Ovary (tissue), 3 donors: ENCODE measurements at regions not wholly inside any gene's neighbourhood (a gene's known extent, or its start where the extent isn't known, plus 50 kb on each side); places are given as distances from the start of the nearest gene placed in this dataset.

Experiments used
- EP300 ChIP-seq: sonication (generic); formaldehyde crosslinking; IDR thresholded peaks from one replicate; pipeline ENCODE4 v1.6.1; 2017; ENCODE audit warnings: antibody characterized with exemption
- POLR2A ChIP-seq: fragments of 450-650 bp; IDR thresholded peaks from one replicate; pipeline ENCODE4 v1.6.1; 2017; ENCODE audit warnings: antibody characterized with exemption, mild to moderate bottlenecking, moderate library complexity
- TF ChIP-seq, protein P1 (sequence below), 3 donors: fragments of 450-650 bp in 2 of 3; fragments of 200-600 bp in 1 of 3; IDR thresholded peaks; one replicate each; pipeline versions ENCODE4 v1.5.1 to v1.8.0; 2016 to 2022; ENCODE audit warnings: antibody characterized with exemption in 3 of 3, mild to moderate bottlenecking in 1 of 3
- donor health status: DM: no; HTN: no; CAD: no.

DNA sequence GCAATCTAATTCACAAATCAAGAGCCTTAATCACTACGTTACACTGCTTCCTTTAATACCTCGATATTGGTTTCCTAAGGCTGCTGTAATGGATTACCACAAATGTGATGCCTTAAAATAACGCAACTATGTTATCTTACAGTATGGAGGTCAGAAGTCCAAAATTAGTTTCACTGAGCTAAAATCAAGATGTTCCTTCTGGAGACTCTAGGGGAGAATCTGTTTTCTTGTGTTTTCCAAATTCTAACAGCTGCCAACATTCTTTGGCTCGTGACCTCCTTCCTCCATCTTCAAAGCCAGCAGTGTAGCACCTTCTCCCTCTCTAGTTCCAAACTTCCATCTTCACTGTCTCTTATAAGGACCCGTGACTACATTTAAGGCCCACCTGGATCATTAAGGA, 335.0 kb upstream of the NFIA start:
- TF ChIP-seq, protein P1, sequence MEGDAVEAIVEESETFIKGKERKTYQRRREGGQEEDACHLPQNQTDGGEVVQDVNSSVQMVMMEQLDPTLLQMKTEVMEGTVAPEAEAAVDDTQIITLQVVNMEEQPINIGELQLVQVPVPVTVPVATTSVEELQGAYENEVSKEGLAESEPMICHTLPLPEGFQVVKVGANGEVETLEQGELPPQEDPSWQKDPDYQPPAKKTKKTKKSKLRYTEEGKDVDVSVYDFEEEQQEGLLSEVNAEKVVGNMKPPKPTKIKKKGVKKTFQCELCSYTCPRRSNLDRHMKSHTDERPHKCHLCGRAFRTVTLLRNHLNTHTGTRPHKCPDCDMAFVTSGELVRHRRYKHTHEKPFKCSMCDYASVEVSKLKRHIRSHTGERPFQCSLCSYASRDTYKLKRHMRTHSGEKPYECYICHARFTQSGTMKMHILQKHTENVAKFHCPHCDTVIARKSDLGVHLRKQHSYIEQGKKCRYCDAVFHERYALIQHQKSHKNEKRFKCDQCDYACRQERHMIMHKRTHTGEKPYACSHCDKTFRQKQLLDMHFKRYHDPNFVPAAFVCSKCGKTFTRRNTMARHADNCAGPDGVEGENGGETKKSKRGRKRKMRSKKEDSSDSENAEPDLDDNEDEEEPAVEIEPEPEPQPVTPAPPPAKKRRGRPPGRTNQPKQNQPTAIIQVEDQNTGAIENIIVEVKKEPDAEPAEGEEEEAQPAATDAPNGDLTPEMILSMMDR (IDR thresholded peaks at IDR 0.05): no peak
- TF ChIP-seq POLR2A: no peak
- TF ChIP-seq EP300: no peak
